ENCODE measurements at regions not wholly inside any gene's neighbourhood (a gene's known extent, or its start where the extent isn't known, plus 50 kb on each side); places are given as distances from the start of the nearest gene placed in this dataset.

- DNase-seq (ENCODE audit: low read depth) = no peak
Measured at GRCh38 chr12:34291426-34291901, 269.2 kb downstream of the ALG10 start.

DNA sequence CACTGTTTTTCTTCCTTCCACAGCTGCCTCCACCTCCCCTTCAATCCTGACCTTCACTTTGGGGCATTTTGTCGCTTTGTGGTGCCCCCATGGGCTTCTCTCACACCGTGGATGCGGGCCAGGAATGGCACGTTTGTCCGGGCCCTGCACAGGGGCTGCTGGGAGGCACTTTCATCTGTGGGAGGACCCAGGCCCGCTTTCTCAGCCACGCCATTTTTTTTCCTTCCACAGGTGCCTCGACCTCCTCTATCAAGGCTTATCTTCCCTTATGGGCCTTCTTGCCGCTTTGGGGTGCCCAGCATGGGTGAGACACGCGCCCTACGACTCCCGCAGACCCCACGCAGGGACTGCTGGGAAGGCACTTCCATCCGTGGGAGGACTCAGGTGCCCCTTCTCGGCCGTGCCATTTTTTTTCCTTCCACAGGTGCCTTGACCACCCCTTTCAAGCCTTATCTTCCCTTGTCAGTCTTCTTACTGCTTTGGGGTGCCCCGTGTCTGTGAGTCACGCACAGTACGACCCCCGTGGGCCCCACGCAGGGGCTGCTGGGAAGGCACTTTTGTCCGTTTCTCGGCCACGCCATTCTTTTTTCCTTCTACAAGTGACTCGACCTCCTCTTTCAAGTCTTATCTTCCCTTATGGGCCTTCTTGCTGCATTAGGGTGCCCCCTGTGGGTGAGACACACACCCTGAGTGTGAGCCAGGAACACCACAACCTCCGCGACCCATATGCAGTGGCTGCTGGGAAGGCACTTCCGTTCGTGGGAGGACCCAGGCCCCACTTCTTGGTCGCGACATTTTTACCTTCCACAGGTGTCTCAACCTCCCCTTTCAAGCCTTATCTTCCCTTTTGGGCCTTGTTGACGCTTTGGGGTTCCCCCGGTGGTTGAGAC lies 270.7 kb downstream of the ALG10 start:
- no peak for DNase-seq (ENCODE audit: low read depth)

GRCh38 chr12:34294137-34294536 lies 271.8 kb downstream of the ALG10 start:
- DNase-seq (ENCODE audit: low read depth) = no peak

GRCh38 chr12:34294671-34295365 lies 272.5 kb downstream of the ALG10 start:
- DNase-seq (ENCODE audit: low read depth) = no peak

DNA sequence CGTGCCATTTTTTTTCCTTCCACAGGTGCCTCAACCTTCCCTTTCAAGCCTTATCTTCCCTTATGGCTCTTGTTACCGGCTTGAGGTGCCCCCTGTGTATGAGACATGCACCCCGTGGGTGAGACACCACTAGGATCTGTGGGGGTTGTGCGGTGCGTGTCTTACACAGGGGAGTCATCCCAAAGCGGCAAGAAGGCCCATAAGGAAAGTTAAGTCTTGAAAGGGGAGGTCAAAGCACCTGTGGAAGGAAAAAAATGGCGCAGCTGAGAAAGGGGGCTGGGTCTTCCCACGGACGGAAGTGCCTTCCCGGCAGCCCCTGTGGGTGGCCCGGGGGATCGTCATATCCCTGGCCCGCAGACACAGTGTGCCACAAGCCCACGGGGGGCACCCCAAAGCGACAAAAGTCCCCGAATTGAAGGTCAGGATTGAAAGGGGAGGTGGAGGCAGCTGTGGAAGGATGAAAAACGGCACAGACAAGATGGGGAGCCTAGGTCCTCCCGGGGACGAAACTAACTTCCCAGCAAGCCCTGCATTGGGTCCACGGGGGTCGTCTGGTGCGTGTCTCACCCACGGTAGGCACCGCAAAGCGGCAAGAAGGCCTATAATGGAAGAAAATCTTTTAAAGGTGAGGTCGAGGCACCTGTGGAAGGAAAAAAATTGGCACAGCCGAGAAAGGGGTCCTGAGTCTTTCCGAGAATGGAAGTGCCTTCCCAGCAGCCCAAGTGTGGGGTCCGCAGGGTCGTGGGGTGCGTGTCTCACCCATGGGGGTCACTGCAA lies 273.3 kb downstream of the ALG10 start:
- no peak for DNase-seq (ENCODE audit: low read depth)

GRCh38 chr12:34296143-34297041 lies 274.1 kb downstream of the ALG10 start:
- DNase-seq (ENCODE audit: low read depth) = no peak

DNA sequence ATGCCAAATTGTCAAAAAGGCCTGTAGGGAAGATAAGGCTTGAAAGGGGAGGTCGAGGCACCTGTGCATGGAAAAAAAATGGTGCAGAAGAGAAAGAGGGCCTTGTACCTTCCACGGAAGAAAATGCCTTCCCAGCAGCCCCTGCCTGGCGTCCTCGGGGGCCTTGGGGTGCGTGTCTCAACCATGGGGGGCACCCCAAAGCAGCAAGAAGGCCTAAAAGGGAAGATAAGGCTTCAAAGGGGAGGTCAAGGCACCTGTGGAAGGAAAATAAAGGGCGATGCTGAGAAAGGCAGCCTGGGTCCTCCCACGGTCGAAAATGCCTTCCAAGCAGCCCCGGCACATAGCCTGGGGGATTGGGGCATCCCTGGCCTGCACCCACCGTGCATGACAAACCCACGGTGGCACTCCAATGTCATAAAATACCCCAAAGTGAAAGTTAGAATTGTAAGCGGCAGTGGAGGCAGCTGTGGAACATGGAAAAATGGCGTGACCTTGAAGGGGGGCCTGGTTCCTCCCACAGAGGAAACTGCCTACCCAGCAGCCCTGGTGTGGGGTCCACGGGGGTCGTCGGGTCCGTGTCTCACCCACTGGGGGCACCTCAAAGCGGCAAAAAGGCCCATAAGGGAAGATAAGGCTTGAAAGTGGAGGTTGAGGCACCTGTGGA lies 275.0 kb downstream of the ALG10 start:
- no peak for DNase-seq (ENCODE audit: low read depth)

GRCh38 chr12:34297790-34298164 lies 275.5 kb downstream of the ALG10 start:
- DNase-seq (ENCODE audit: low read depth) = no peak

- DNase-seq (ENCODE audit: low read depth) = no peak
Measured at GRCh38 chr12:34298176-34298970, 276.1 kb downstream of the ALG10 start.

DNA sequence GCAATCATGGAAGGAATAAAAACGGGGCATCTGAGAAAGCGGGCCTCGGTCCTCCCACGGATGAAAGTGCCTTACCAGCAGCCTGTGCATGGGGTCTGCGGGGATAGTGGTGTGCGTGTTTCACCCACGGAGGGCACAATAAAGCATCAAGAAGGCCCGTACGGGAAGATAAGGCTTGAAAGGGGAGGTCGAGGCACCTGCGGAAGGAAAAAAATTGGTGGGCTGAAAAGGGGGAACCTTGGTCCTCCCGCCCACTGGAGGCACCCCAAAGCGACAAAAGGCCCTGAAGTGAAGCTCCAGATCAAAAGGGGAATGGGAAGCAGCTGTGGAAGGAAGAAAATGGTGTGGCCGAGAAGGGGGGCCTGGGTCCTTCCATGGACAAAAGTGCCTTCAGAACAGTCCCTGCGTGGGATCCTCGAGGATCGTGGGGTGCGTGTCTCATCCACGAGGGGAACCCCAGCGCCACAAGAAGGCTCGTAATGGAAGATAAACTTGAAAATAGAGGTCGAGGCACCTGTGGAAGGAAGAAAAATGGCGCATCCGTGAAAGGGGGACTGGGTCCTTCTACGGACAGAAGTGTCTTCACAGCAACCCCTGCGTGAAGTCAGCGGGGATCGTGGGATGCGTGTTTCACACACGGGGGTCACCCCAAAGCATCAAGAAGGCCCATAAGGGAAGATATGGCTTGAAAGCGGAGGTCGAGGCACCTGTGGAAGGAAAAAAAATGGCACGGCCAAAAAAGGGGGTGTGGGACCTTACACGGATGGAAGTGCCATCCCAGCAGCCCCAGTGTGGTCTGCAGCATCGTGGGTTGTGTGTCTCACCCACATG lies 276.9 kb downstream of the ALG10 start:
- DNase-seq (ENCODE audit: low read depth) = no peak

- DNase-seq (ENCODE audit: low read depth) = no peak
Measured at GRCh38 chr12:34299802-34300193, 277.5 kb downstream of the ALG10 start.

- no peak for DNase-seq (ENCODE audit: low read depth)
Measured at GRCh38 chr12:34300376-34301250, 278.3 kb downstream of the ALG10 start.

DNA sequence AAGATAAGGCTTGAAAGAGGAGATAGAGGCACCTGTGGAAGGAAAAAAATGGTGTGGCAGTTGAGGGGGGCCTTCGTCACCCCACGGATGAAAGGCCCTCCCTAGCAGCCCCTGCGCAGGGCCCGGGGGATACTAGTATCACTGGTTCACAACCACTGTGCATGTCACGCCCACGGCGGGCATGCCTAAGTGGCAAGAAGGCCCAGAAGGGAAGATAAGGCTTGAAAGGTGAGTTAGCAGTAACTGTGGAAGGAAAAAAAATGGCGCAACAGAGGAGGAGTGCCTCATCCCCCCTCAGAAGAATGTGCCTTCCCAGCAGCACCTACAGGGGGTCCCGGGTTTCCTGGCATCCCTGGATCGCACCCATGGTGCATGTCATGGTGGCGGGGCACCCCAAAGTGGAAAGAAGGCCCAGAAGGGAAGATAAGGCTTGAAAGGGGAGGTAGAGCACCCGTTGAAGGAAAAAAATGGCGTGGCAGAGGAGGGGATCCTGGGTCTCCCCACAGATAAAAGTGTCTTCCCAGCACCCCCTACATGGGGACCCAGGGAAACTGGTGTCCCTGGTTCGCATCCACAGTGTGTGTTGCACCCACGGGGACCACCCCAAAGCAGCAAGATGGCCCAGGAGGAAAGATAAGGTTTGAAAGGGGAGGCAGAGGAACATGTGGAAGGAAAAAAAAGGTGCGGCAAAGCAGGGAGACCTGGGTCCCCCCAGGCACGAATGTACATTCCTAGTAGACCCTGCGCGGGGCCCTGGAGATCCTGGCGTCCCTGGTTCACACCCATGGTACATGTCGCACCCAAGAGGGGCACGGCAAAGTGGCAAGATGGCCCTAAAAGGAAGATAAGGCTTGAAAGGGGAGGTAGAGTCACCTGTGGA lies 279.2 kb downstream of the ALG10 start:
- no peak for DNase-seq (ENCODE audit: low read depth)

DNA sequence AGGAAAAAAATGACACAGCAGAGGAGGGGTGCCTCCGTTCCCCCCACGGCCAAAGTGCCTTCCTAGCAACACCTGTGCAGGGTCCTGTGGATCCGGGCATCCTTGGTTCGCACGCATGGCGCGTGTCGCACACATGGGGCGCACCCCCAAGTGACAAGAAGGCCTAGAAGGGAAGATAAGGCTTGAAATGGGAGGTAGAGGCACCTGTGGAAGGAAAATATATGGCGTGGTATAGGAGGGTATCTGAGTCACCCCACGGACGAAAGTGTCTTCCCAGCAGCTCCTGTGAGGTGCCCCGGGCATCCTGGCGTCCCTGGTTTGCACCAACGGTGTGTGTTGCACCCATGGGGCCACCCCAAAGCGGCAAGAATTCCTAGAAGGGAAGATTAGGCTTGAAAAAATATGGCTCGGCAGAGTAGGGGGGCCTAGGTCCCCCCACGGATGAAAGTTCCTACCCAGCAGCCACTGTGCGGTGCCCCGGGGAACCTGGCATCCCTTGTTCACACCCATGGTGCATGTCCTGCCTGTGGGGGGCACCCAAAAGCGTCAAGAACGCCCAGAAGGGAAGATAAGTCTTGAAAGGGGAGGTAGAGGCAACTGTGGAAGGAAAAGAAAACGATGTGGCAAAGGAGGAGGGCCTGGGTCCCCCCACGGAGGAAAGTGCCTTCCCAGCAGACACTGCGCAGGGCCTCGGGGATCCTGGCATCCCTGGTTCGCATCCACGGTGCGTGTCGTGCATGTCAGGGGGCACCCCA lies 280.0 kb downstream of the ALG10 start:
- no peak for DNase-seq (ENCODE audit: low read depth)

DNA sequence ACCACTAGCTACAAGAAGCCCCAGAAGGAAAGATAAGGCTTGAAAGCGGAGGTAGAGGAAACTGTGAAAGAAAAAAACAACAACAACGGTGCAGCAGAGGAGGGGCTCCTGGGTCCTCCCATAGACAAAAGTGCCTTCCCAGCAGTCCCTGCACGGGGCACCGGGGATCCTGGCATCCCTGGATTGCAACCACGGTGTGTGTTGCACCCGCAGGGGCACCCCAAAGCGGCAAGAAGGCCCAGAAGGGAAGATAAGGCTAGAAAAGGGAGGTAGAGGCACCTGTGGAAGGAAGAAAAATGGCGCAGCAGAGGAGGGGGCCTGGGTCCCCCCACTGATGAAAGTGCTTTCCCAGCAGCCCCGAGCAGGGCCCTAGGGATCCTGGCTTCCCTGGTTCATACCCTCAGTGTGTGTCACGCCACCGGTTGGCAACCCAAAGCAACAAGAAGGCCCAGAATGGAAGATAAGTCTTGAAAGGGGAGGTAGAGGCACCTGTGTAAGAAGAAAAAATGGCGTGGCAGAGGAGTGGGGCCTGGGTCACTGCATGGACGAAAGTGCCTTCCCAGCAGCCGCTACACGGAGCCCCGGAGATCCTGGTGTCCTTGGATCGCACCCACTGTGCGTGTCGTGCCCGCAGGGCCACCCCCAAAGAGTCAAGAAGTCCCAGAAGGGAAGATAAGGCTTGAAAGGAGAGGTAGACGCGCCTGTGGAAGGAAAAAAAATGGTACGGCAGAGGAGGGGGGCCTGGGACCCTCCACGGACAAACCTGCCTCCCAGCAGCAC lies 281.0 kb downstream of the ALG10 start:
- DNase-seq (ENCODE audit: low read depth) = no peak

GRCh38 chr12:34304001-34304400 lies 281.7 kb downstream of the ALG10 start:
- no peak for DNase-seq (ENCODE audit: low read depth)
